ENCODE measurements at regions not wholly inside any gene's neighbourhood (a gene's known extent, or its start where the extent isn't known, plus 50 kb on each side); places are given as distances from the start of the nearest gene placed in this dataset.

GRCh38 chr14:40494483-40494882 lies 1062.2 kb upstream of the FBXO33 start:
- Histone ChIP-seq H2AK5ac (ENCODE audit: insufficient read length, low read length) (no peak overlapping the region), H2BK5ac (ENCODE audit: insufficient read length, low read length) (no peak overlapping the region), H3K56ac (ENCODE audit: insufficient read length, low read depth, low read length) (no peak overlapping the region), H3K4me1 (ENCODE audit: insufficient read depth, low read length) (no peaks in the 10 kb centered on the region), H3K23me2 (ENCODE audit: insufficient read length, low read depth, low read length, poor library complexity, severe bottlenecking) (no peaks in the 10 kb centered on the region), H3K18ac (ENCODE audit: insufficient read length, low read depth, low read length) (no peak overlapping the region), H4K5ac (ENCODE audit: insufficient read length, low read depth, low read length) (no peak overlapping the region), H3K79me2 (ENCODE audit: insufficient read depth, low read length) (no peaks in the 10 kb centered on the region), H4K91ac (ENCODE audit: insufficient read length, low read depth, low read length) (no peak overlapping the region), H2BK120ac (ENCODE audit: low read depth, low read length, poor library complexity, severe bottlenecking) (no peak overlapping the region), H3K79me1 (ENCODE audit: insufficient read depth, low read depth, low read length, poor library complexity, severe bottlenecking) (no peaks in the 10 kb centered on the region), H2BK15ac (ENCODE audit: low read depth, low read length) (no peak overlapping the region), H3K4me2 (ENCODE audit: insufficient read depth, insufficient read length, low read length) (no peak overlapping the region), H3K14ac (ENCODE audit: insufficient read depth, low read length) (no peak overlapping the region), H3K9me3 (ENCODE audit: control insufficient read depth, low read depth, low read length) (no peaks in the 10 kb centered on the region), H3K23ac (ENCODE audit: insufficient read length, low read depth, low read length) (no peak overlapping the region), H3T11ph (ENCODE audit: low read length) (no peak overlapping the region), H3K9ac (ENCODE audit: extremely low read depth, insufficient read length, low read length) (no peak overlapping the region), H3K27ac (ENCODE audit: insufficient read length, low read depth, low read length) (no peak overlapping the region), H2BK20ac (ENCODE audit: low read depth, low read length, poor library complexity, severe bottlenecking) (no peak overlapping the region), H4K20me1 (ENCODE audit: control insufficient read depth, insufficient read depth, insufficient read length) (no peaks in the 10 kb centered on the region), H4K8ac (replicated peaks; ENCODE audit: insufficient read length, low read depth, low read length) (no peak overlapping the region), H2AFZ (ENCODE audit: low read length) (no peak overlapping the region), H2BK12ac (ENCODE audit: insufficient read length, low read depth, low read length) (no peak overlapping the region), H3K4ac (ENCODE audit: low read depth, low read length) (no peak overlapping the region), H3K27me3 (ENCODE audit: insufficient read depth, low read length) (no peaks in the 10 kb centered on the region)
- Mint-ChIP-seq H3K27ac (no peak overlapping the region), H3K36me3 (ENCODE audit: insufficient read depth in 1 of 3, low read depth in 3 of 3) (no peaks in the 10 kb centered on the region), H3K4me1 (peaks cover 0 to 7% of the 10 kb centered on the region in 2 experiments; a peak in 3 of 4 replicates), H3K4me3 (no peak overlapping the region), H3K9me3 (no peaks in the 10 kb centered on the region), H3K27me3 (ENCODE audit: low read depth) (no peaks in the 10 kb centered on the region)
- no CpG with 5 or more reads among the region's 3 CpGs for WGBS (ENCODE audit: extremely low coverage, insufficient read length, low lambda C conversion rate)
- TF ChIP-seq CTCF (conservative IDR thresholded peaks at IDR 0.05): no peak
- peak; percentile 31 for DNase-seq
